HepG2 (cell line): ENCODE measurements at regions not wholly inside any gene's neighbourhood (a gene's known extent, or its start where the extent isn't known, plus 50 kb on each side); places are given as distances from the start of the nearest gene placed in this dataset.
"Not testable (repeated sequence)": the region's sequence is repeated elsewhere in the genome, so short reads cannot be mapped to it uniquely, and the experiment has no call there.

ENCODE experiments used
- ATAC-seq: fragments of 200-7000 bp; cut with Tn5 transposase; 3 replicates; pipeline ENCODE4 v1.9.1; 2020; ENCODE audit warnings: mild to moderate bottlenecking, moderate library complexity
- BruUV-seq: library from RNA; stranded (reverse); fragments of 400-500 nt; replicated peaks from 2 replicates; lab custom pipeline; 2021; lab: Mats Ljungman, UMichigan
- CTCF ChIA-PET: fragments of 300-600 bp; formaldehyde crosslinking; extraction: SDS; loops from one replicate; lab custom pipeline; 2021; ENCODE audit warnings: low total read pairs, inconsistent platforms, low intra/inter-chr PET ratio; lab: Yijun Ruan, JAX
- POLR2A ChIA-PET: fragments of 350-600 bp; sonication (Branson Sonifier 250); formaldehyde crosslinking; loops from one replicate; lab custom pipeline; 2020; ENCODE audit warnings: antibody characterized with exemption, inconsistent platforms; lab: Yijun Ruan, JAX
- DNase-seq: peaks from one replicate; pipeline ENCODE4 v3.0.0-alpha.2; 2015; ENCODE audit warnings: low spot score
- FAIRE-seq: peaks from 3 replicates; lab custom pipeline; 2011; peaks lifted over from hg19 to GRCh38; lab: Jason Lieb, UNC
- H2AFZ ChIP-seq: one replicate; pipeline ENCODE4 v1.6.1; 2011; ENCODE audit warnings: low read length, inconsistent platforms
- H3K27ac ChIP-seq: fragments of 300-600 bp; 3 replicates; pipeline ENCODE4 v1.8.0; 2011; ENCODE audit warnings: mixed run types, mild to moderate bottlenecking, mixed read lengths, low read length, inconsistent platforms; ENCODE audit not compliant: insufficient read depth; ENCODE audit errors: extremely low read length
- H3K27me3 ChIP-seq, 2 experiments: fragments of 200-600 bp in 1 of 2; 2 replicates in 1 of 2; 3 replicates in 1 of 2; pipeline versions ENCODE4 v1.6.0 to v1.8.0; 2011; ENCODE audit warnings: low read length in 2 of 2, mild to moderate bottlenecking in 2 of 2, moderate library complexity in 2 of 2, inconsistent platforms in 1 of 2; ENCODE audit not compliant: insufficient read depth in 2 of 2, control insufficient read depth in 1 of 2
- H3K36me3 ChIP-seq, 2 experiments: fragments of 200-600 bp in 1 of 2; replicated peaks in 1 of 2; 2 replicates in 1 of 2; 3 replicates in 1 of 2; pipeline versions ENCODE4 v1.5.1 to v1.8.0; 2011; ENCODE audit warnings: low read length in 2 of 2, inconsistent platforms in 1 of 2; ENCODE audit not compliant: insufficient read depth in 2 of 2, control insufficient read depth in 1 of 2
- H3K4me1 ChIP-seq: 2 replicates; pipeline ENCODE4 v1.5.1; 2012; ENCODE audit warnings: low read length, inconsistent platforms; ENCODE audit not compliant: insufficient read depth
- H3K4me2 ChIP-seq: 2 replicates; pipeline ENCODE4 v1.6.0; 2011; ENCODE audit warnings: low read depth, low read length, inconsistent platforms
- H3K4me3 ChIP-seq, 3 experiments: fragments of 200-600 bp in 1 of 3; sonication (generic), shearing (Covaris generic) in 1 of 3; replicated peaks in 1 of 3; 2 replicates each; pipeline ENCODE4 v1.5.1; 2011 to 2016; ENCODE audit warnings: low read length in 3 of 3, inconsistent platforms in 2 of 3, low read depth in 2 of 3, mild to moderate bottlenecking in 2 of 3, control low read depth in 1 of 3, mixed read lengths in 1 of 3; ENCODE audit not compliant: insufficient read depth in 1 of 3
- H3K79me2 ChIP-seq: one replicate; pipeline ENCODE4 v1.6.1; 2011; ENCODE audit warnings: low read length, inconsistent platforms; ENCODE audit not compliant: insufficient read depth
- H3K9ac ChIP-seq: 2 replicates; pipeline ENCODE4 v1.6.0; 2011; ENCODE audit warnings: mild to moderate bottlenecking, low read depth, low read length, inconsistent platforms; ENCODE audit not compliant: insufficient read depth
- H3K9me3 ChIP-seq: 2 replicates; pipeline ENCODE4 v1.5.1; 2012; ENCODE audit warnings: mild to moderate bottlenecking, low read length
- H4K20me1 ChIP-seq: 2 replicates; pipeline ENCODE4 v1.6.0; 2011; ENCODE audit warnings: inconsistent platforms, mild to moderate bottlenecking, low read length, moderate library complexity; ENCODE audit not compliant: insufficient read depth
- ATF7 ChIP-seq, 2 experiments: fragments of 450-650 bp in 1 of 2; sonication (generic) in 1 of 2; formaldehyde crosslinking in 1 of 2; IDR thresholded peaks; 2 replicates each; pipeline versions ENCODE4 v1.4.0 to v1.6.1; 2016 to 2020; ENCODE audit warnings: antibody characterized with exemption in 1 of 2, mild to moderate bottlenecking in 1 of 2, missing genetic modification reagents in 1 of 2
- MXI1 ChIP-seq: IDR thresholded peaks from 3 replicates; pipeline ENCODE4 v1.6.1; 2012; ENCODE audit warnings: low read depth, low read length, inconsistent platforms, borderline replicate concordance
- REXO4 ChIP-seq: sonication (generic); formaldehyde crosslinking; IDR thresholded peaks from 2 replicates; pipeline ENCODE4 v1.8.0; 2022; ENCODE audit warnings: missing genetic modification reagents, mild to moderate bottlenecking, borderline replicate concordance
- ZNF121 ChIP-seq: sonication (generic); formaldehyde crosslinking; IDR thresholded peaks from 2 replicates; pipeline ENCODE4 v1.5.0; 2020; ENCODE audit warnings: mild to moderate bottlenecking, missing genetic modification reagents
- ZNF761 ChIP-seq: sonication (generic); formaldehyde crosslinking; conservative IDR thresholded peaks from 2 replicates; pipeline ENCODE4 v1.4.0; 2020; ENCODE audit warnings: mild to moderate bottlenecking, missing genetic modification reagents
- WGBS: methylation state at CpG from one replicate; pipeline ENCODE4 v1.1.6; 2017; ENCODE audit warnings: low lambda C conversion rate; 5-methylcytosine and 5-hydroxymethylcytosine counted together
- in situ Hi-C: cut with HindIII; loops from 2 replicates; pipeline ENCODE4 v1.10.0; 2017; ENCODE audit warnings: low pct_unique_long_range_greater_than_20kb; ENCODE audit not compliant: extremely low pct_ligation_motif_present
- intact Hi-C: fragments of 100-400 bp; cut with micrococcal nuclease; formaldehyde crosslinking; loops from one replicate; pipeline ENCODE4 v1.10.0; 2022; ENCODE audit not compliant: unreplicated experiment
- TF ChIP-seq, protein P1 (sequence below): sonication (generic); formaldehyde crosslinking; IDR thresholded peaks from 2 replicates; pipeline ENCODE4 v1.4.0; 2020; ENCODE audit warnings: mild to moderate bottlenecking, missing genetic modification reagents
- TF ChIP-seq, protein P2 (sequence below): sonication (generic); formaldehyde crosslinking; IDR thresholded peaks from 2 replicates; pipeline ENCODE4 v1.5.1; 2020; ENCODE audit warnings: mild to moderate bottlenecking, moderate library complexity, missing genetic modification reagents
- TF ChIP-seq, protein P3 (sequence below): sonication (generic); formaldehyde crosslinking; IDR thresholded peaks from 2 replicates; pipeline ENCODE4 v1.4.0; 2020; ENCODE audit warnings: missing genetic modification reagents, borderline replicate concordance

DNA sequence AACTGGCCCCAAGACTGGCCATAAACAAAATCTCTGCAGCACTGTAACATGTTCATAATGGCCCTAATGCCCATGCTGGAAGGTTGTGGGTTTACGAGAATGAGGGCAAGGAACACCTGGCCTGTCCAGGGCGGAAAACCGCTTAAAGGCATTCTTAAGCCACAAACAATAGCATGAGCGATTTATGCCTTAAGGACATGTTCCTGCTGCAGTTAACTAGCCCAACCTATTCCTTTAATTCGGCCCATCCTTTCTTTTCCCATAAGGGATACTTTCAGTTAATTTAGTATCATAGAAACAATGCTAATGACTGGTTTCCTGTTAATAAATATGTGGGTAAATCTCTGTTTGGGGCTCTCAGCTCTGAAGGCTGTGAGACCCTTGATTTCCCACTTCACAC, 95.7 kb upstream of the PRKD1 start:
- H2AFZ ChIP-seq, POLR2A ChIA-PET, BruUV-seq, H3K4me3 ChIP-seq, H3K27ac ChIP-seq, FAIRE-seq, H3K4me2 ChIP-seq, intact Hi-C loops, H3K4me1 ChIP-seq, H3K9ac ChIP-seq, H3K36me3 ChIP-seq, ATAC-seq, in situ Hi-C loops, H3K27me3 ChIP-seq, CTCF ChIA-PET, DNase-seq, H3K79me2 ChIP-seq, H4K20me1 ChIP-seq: not testable (repeated sequence)
- 3% methylated on average over 5 of the region's 5 CpGs for WGBS
- TF ChIP-seq ZNF761: peak; percentile 99
- H3K9me3 ChIP-seq: peaks cover 99% of the 10 kb centered on the region

DNA sequence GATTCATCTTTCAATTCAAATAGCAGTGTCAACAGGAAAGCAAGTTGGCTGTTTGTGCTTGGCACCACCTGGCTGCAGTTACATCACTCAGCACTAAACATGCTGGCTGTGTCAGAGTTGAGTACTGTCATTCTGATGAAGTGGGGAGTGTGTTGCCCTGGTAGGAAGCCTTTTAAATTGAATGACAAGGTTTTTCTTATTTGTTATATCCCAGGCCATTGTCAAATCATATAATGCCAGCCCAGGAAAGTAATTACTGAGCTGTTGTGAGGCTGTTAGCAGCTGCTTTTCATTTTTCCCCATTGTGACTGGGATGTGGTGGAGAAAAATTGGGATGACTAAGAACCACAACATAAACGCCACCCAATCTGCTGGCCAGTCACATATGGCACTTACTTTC, 106.5 kb upstream of the PRKD1 start:
- no peaks in the 10 kb centered on the region for H3K27me3 ChIP-seq
- no peak overlapping the region for H3K9ac ChIP-seq
- no peaks in the 10 kb centered on the region for H3K36me3 ChIP-seq
- ChIA-PET POLR2A (no interaction called here), CTCF (no interaction called here)
- no peaks in the 10 kb centered on the region for H3K4me1 ChIP-seq
- in situ Hi-C loops: no loop called here
- no peak overlapping the region for H2AFZ ChIP-seq
- no peak overlapping the region for H3K4me2 ChIP-seq
- WGBS: 7% methylated on average over 1 of the region's 1 CpG
- no peak for DNase-seq
- H3K27ac ChIP-seq: no peak overlapping the region
- TF ChIP-seq, protein P1, sequence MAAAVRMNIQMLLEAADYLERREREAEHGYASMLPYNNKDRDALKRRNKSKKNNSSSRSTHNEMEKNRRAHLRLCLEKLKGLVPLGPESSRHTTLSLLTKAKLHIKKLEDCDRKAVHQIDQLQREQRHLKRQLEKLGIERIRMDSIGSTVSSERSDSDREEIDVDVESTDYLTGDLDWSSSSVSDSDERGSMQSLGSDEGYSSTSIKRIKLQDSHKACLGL (CRISPR knock-in tag): no peak
- TF ChIP-seq MXI1 (no peak), ZNF121 (CRISPR knock-in tag) (no peak), ATF7 (IDR thresholded peaks at IDR 0.05) (no peak), ATF7 (CRISPR knock-in tag; IDR thresholded peaks at IDR 0.05) (no peak), REXO4 (CRISPR knock-in tag) (no peak)
- TF ChIP-seq, protein P2, sequence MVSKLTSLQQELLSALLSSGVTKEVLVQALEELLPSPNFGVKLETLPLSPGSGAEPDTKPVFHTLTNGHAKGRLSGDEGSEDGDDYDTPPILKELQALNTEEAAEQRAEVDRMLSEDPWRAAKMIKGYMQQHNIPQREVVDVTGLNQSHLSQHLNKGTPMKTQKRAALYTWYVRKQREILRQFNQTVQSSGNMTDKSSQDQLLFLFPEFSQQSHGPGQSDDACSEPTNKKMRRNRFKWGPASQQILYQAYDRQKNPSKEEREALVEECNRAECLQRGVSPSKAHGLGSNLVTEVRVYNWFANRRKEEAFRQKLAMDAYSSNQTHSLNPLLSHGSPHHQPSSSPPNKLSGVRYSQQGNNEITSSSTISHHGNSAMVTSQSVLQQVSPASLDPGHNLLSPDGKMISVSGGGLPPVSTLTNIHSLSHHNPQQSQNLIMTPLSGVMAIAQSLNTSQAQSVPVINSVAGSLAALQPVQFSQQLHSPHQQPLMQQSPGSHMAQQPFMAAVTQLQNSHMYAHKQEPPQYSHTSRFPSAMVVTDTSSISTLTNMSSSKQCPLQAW: no peak
- TF ChIP-seq, protein P3, sequence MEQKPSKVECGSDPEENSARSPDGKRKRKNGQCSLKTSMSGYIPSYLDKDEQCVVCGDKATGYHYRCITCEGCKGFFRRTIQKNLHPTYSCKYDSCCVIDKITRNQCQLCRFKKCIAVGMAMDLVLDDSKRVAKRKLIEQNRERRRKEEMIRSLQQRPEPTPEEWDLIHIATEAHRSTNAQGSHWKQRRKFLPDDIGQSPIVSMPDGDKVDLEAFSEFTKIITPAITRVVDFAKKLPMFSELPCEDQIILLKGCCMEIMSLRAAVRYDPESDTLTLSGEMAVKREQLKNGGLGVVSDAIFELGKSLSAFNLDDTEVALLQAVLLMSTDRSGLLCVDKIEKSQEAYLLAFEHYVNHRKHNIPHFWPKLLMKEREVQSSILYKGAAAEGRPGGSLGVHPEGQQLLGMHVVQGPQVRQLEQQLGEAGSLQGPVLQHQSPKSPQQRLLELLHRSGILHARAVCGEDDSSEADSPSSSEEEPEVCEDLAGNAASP (CRISPR knock-in tag): no peak
- H3K9me3 ChIP-seq: peaks cover 98% of the 10 kb centered on the region
- no TSS peak for BruUV-seq
- H3K79me2 ChIP-seq: no peaks in the 10 kb centered on the region
- FAIRE-seq: no peak
- H3K4me3 ChIP-seq: no peak overlapping the region
- ATAC-seq: no peak
- no peaks in the 10 kb centered on the region for H4K20me1 ChIP-seq
- intact Hi-C loops: no loop called here
